Body of pancreas (tissue), 4 donors: ENCODE measurements at regions not wholly inside any gene's neighbourhood (a gene's known extent, or its start where the extent isn't known, plus 50 kb on each side); places are given as distances from the start of the nearest gene placed in this dataset.

Experiments used
- POLR2A ChIP-seq, 3 donors: fragments of 450-650 bp; IDR thresholded peaks; one replicate each; pipeline ENCODE4 v1.6.1; 2016; ENCODE audit warnings: antibody characterized with exemption in 3 of 3, mild to moderate bottlenecking in 2 of 3
- TF ChIP-seq, protein P1 (sequence below), 7 experiments: fragments of 450-650 bp in 4 of 7; fragments of 200-600 bp in 3 of 7; sonication (generic) in 3 of 7; IDR thresholded peaks; one replicate each; pipeline ENCODE4 v1.5.1; 2016 to 2019; ENCODE audit warnings: antibody characterized with exemption in 7 of 7

DNA sequence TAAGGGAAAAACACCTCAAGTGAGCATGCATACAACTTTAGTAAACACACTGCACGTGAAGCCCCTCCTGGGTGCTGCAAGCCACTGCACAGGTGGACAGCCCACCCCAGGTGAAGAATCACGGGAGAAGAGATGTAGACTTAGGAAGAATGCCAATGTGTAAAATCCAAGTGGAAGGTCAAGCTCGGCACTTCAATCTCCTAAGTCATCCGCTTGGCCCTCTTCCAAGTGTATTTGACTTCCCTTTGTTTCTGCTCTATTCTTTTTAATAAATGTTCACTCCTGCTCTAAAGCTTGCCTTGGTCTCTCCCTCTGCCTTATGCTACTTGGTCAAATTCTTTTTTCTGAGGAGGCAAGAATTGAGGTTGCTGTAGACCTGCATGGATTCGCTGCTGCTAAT lies 316.6 kb downstream of the EDEM1 start:
- TF ChIP-seq, protein P1, sequence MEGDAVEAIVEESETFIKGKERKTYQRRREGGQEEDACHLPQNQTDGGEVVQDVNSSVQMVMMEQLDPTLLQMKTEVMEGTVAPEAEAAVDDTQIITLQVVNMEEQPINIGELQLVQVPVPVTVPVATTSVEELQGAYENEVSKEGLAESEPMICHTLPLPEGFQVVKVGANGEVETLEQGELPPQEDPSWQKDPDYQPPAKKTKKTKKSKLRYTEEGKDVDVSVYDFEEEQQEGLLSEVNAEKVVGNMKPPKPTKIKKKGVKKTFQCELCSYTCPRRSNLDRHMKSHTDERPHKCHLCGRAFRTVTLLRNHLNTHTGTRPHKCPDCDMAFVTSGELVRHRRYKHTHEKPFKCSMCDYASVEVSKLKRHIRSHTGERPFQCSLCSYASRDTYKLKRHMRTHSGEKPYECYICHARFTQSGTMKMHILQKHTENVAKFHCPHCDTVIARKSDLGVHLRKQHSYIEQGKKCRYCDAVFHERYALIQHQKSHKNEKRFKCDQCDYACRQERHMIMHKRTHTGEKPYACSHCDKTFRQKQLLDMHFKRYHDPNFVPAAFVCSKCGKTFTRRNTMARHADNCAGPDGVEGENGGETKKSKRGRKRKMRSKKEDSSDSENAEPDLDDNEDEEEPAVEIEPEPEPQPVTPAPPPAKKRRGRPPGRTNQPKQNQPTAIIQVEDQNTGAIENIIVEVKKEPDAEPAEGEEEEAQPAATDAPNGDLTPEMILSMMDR (IDR thresholded peaks at IDR 0.05) = no peak
- TF ChIP-seq POLR2A (IDR thresholded peaks at IDR 0.05) = no peak
